GM12878 (cell line): ENCODE measurements at regions not wholly inside any gene's neighbourhood (a gene's known extent, or its start where the extent isn't known, plus 50 kb on each side); places are given as distances from the start of the nearest gene placed in this dataset.

Experiments
- ATAC-seq: fragments of 200-7000 bp; cut with Tn5 transposase; 3 replicates; pipeline ENCODE4 v1.9.1; 2020; ENCODE audit warnings: mild to moderate bottlenecking, moderate library complexity
- BruUV-seq: library from RNA; stranded (reverse); fragments of 400-500 nt; replicated peaks from 2 replicates; lab custom pipeline; 2021; lab: Mats Ljungman, UMichigan
- CTCF ChIA-PET: fragments of 300-600 bp; sonication (Branson Sonifier 250); formaldehyde crosslinking; extraction: SDS; loops from one replicate; lab custom pipeline; 2021; ENCODE audit warnings: inconsistent platforms; lab: Yijun Ruan, JAX
- POLR2A ChIA-PET: fragments of 350-600 bp; formaldehyde crosslinking; extraction: SDS; loops from one replicate; lab custom pipeline; 2021; ENCODE audit warnings: inconsistent platforms; lab: Charles Lee
- RAD21 ChIA-PET: fragments of 300-600 bp; sonication (Branson Sonifier 250); formaldehyde crosslinking; loops from one replicate; lab custom pipeline; 2023; ENCODE audit warnings: antibody characterized with exemption; ENCODE audit not compliant: unreplicated experiment; lab: Charles Lee
- SMC1A ChIA-PET: fragments of 300-600 bp; sonication (Branson Sonifier 250); formaldehyde crosslinking; loops from one replicate; lab custom pipeline; 2023; ENCODE audit not compliant: unreplicated experiment, uncharacterized antibody; lab: Charles Lee
- DNase-seq: peaks from one replicate; pipeline ENCODE4 v3.0.0-alpha.2; 2011; ENCODE audit warnings: low read depth, low spot score
- FAIRE-seq: peaks from 3 replicates; lab custom pipeline; 2011; peaks lifted over from hg19 to GRCh38; lab: Jason Lieb, UNC
- H2AFZ ChIP-seq: 2 replicates; pipeline ENCODE4 v1.6.0; 2011; ENCODE audit warnings: low read depth, low read length, control low read depth; ENCODE audit not compliant: control insufficient read depth
- H3K27ac ChIP-seq: 2 replicates; pipeline ENCODE4 v1.5.1; 2011; ENCODE audit warnings: control low read depth; ENCODE audit not compliant: control insufficient read depth, insufficient read depth
- H3K27me3 ChIP-seq, 2 experiments: replicated peaks in 1 of 2; 2 replicates each; pipeline versions ENCODE4 v1.6.0 to v1.6.1; 2011; ENCODE audit warnings: low read length in 1 of 2; ENCODE audit not compliant: control insufficient read depth in 2 of 2, insufficient read depth in 2 of 2
- H3K36me3 ChIP-seq, 2 experiments: 2 replicates each; pipeline ENCODE4 v1.5.1; 2011; ENCODE audit warnings: low read length in 1 of 2; ENCODE audit not compliant: control insufficient read depth in 2 of 2, insufficient read depth in 2 of 2
- H3K4me1 ChIP-seq: 2 replicates; pipeline ENCODE4 v1.6.1; 2011; ENCODE audit warnings: mild to moderate bottlenecking, low read length, moderate library complexity, mixed read lengths; ENCODE audit not compliant: control insufficient read depth, insufficient read depth
- H3K4me2 ChIP-seq: 2 replicates; pipeline ENCODE4 v1.6.0; 2011; ENCODE audit warnings: control low read depth; ENCODE audit not compliant: control insufficient read depth, insufficient read depth
- H3K4me3 ChIP-seq: fragments of 200-600 bp; sonication (generic); 2 replicates; pipeline ENCODE4 v1.5.1; 2016
- H3K79me2 ChIP-seq: 2 replicates; pipeline ENCODE4 v1.6.0; 2011; ENCODE audit warnings: low read length; ENCODE audit not compliant: control insufficient read depth, insufficient read depth
- H3K9ac ChIP-seq: 2 replicates; pipeline ENCODE4 v1.8.0; 2011; ENCODE audit warnings: low read length, control low read depth, mixed read lengths; ENCODE audit not compliant: control insufficient read depth, insufficient read depth
- H3K9me3 ChIP-seq: replicated peaks from 3 replicates; pipeline ENCODE4 v1.5.1; 2011; ENCODE audit warnings: mild to moderate bottlenecking, low read length; ENCODE audit not compliant: control insufficient read depth, insufficient read depth
- H4K20me1 ChIP-seq: 2 replicates; pipeline ENCODE4 v1.6.0; 2011; ENCODE audit not compliant: control insufficient read depth, insufficient read depth
- CHD1 ChIP-seq: IDR thresholded peaks from 2 replicates; pipeline ENCODE4 v1.6.1; 2012; ENCODE audit warnings: low read depth, low read length, improper control_type of control experiment
- EED ChIP-seq: sonication (generic); IDR thresholded peaks from 2 replicates; pipeline ENCODE4 v1.6.1; 2016; ENCODE audit warnings: antibody characterized with exemption, low read depth
- KLF5 ChIP-seq: fragments of 450-650 bp; IDR thresholded peaks from 2 replicates; pipeline ENCODE4 v1.6.1; 2014; ENCODE audit warnings: mild to moderate bottlenecking; ENCODE audit not compliant: partially characterized antibody
- NFYA ChIP-seq: IDR thresholded peaks from 2 replicates; pipeline ENCODE4 v1.6.1; 2011; ENCODE audit warnings: low read depth, mild to moderate bottlenecking, low read length, improper control_type of control experiment, borderline replicate concordance
- NR2C2 ChIP-seq: IDR thresholded peaks from 2 replicates; pipeline ENCODE4 v1.6.1; 2011; ENCODE audit warnings: borderline replicate concordance, low read depth; ENCODE audit not compliant: control insufficient read depth, insufficient read length
- POLR2A ChIP-seq: IDR thresholded peaks from 2 replicates; pipeline ENCODE4 v1.6.1; 2011; ENCODE audit warnings: low read depth, mild to moderate bottlenecking, low read length
- RAD21 ChIP-seq: IDR thresholded peaks from 2 replicates; pipeline ENCODE4 v1.6.1; 2011; ENCODE audit warnings: mild to moderate bottlenecking, low read depth, low read length, moderate library complexity; ENCODE audit not compliant: insufficient read depth
- RCOR1 ChIP-seq: conservative IDR thresholded peaks from 2 replicates; pipeline ENCODE4 v1.6.1; 2012; ENCODE audit warnings: low read depth, low read length, improper control_type of control experiment
- SIX5 ChIP-seq: IDR thresholded peaks from 2 replicates; pipeline ENCODE4 v1.6.1; 2011; ENCODE audit warnings: mild to moderate bottlenecking, low read depth, low read length, moderate library complexity; ENCODE audit not compliant: severe bottlenecking
- SMAD5 ChIP-seq: IDR thresholded peaks from 2 replicates; pipeline ENCODE4 v1.6.1; 2016; ENCODE audit warnings: antibody characterized with exemption, low read depth
- WGBS: methylation state at CpG from one replicate; pipeline ENCODE4 v1.1.6; 2016; ENCODE audit warnings: low lambda C conversion rate; ENCODE audit not compliant: insufficient replicate concordance, insufficient coverage; ENCODE audit errors: missing lambda C conversion rate; 5-methylcytosine and 5-hydroxymethylcytosine counted together
- in situ Hi-C: fragments of 300-500 bp; cut with MboI; formaldehyde crosslinking; loops from 9 replicates; pipeline ENCODE4 v1.14.3; 2018; ENCODE audit warnings: mixed read lengths
- intact Hi-C: fragments of 100-400 bp; cut with micrococcal nuclease; formaldehyde crosslinking; loops from one replicate; pipeline ENCODE4 v1.14.2; 2022; ENCODE audit not compliant: unreplicated experiment

DNA sequence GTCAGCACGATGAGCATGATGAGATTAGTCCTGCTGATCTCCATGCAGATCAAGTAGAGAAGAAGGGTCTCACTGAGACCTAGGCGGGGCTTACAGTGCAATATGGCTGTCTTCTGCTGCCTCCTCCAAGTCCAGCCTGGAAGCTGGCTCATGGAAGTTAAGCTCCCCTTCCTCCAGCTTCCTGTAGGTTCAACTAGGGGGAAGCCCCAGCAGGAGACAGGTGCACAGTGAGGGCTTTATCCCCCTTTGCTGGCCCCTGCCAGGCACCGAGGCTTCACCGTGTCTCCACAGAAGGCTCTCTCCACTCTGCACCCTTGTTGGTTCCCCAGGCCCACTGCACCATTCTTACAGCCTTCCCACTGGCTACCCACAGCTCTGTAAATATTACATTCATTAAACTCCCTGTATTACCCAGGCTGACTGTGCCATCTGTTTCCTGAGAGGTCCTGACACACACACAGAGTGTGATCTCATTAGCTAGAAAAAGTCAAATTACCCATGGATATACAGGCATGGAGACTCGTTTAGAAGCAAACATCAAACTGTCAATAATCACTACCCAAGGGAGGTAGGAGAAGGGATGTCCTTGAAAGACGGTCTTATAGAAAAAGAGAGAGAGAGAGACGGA is 90.4 kb downstream of the SLC2A10 start (continued):
- TF ChIP-seq NFYA (no peak), NR2C2 (no peak), KLF5 (no peak), EED (no peak), SIX5 (no peak), SMAD5 (no peak), RAD21 (no peak)

DNA sequence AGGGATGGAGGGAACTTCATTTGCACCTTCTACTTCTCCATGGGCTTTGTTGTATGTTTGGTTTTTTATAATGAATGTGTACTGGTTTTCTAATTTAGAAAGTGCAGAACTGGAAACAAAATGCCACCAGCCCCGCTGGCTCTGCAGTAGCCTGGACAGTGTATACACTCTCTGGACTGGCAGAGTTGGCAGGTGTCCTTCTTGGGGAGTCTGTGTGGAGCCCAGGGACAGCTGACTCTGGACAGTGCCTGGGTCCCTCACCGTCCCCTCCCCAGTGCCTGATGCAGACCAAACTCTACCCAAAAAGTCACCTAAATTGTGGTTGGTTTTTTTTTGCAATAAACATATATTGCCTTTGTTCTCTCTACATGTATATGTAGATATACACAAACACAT is 91.0 kb downstream of the SLC2A10 start:
- CTCF ChIA-PET, result no interaction called here

More for the DNA sequence above, 91.0 kb downstream of the SLC2A10 start:
- POLR2A ChIA-PET, result no interaction called here
- Histone ChIP-seq H2AFZ (no peak overlapping the region), H3K27ac (no peak overlapping the region), H3K4me2 (no peak overlapping the region), H3K4me3 (no peak overlapping the region), H3K9ac (no peak overlapping the region), H3K79me2 (no peaks in the 10 kb centered on the region), H3K36me3 (no peaks in the 10 kb centered on the region), H4K20me1 (no peaks in the 10 kb centered on the region), H3K9me3 (no peaks in the 10 kb centered on the region), H3K27me3 (no peaks in the 10 kb centered on the region; a peak in 1 of 4 replicates), H3K4me1 (no peaks in the 10 kb centered on the region)
- no TSS peak for BruUV-seq
- no peak for FAIRE-seq
- ATAC-seq, result no peak
- SMC1A ChIA-PET, result interaction anchor here (0.5 kb wide), 1 partner anchor 104 kb away, joined by 4 read pairs; no protein-coding TSS in a partner anchor
- RAD21 ChIA-PET, result no interaction called here
- intact Hi-C loops (no loop called here), in situ Hi-C loops (no loop called here)
- WGBS, result 33% methylated on average over 2 of the region's 2 CpGs
- no peak for TF ChIP-seq RCOR1
- no peak for TF ChIP-seq CHD1
- no peak for TF ChIP-seq POLR2A
- no peak for DNase-seq
